ENCODE measurements at regions not wholly inside any gene's neighbourhood (a gene's known extent, or its start where the extent isn't known, plus 50 kb on each side); places are given as distances from the start of the nearest gene placed in this dataset.

DNA sequence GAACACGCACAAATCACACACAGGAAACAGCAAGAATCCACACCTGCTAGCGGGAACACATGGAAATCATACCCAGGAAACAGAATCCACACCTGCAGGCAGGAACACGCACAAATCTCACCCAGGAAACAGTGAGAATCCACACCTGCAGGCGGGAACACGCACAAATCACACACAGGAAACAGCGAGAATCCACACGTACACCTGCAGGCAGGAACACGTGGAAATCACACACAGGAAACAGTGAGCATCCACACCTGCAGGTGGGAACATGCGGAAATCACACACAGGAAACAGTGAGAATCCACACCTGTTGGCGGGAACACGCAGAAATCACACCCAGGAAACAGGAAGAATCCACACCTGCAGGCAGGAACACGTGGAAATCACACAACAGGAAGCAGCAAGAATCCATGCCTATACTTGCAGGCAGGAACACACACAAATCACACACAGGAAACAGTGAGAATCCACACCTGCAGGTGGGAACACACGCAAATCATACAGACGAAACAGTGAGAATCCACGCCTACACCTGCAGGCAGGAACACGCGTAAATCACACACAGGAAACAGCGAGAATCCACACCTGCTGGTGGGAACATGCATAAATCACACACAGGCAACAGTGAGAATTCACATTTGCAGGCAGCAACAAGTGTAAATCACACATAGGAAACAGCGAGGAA, 108.6 kb downstream of the DLL1 start:
- H3K9me3 ChIP-seq (ENCODE audit: insufficient read depth, low read length, severe bottlenecking): no peaks in the 10 kb centered on the region
- no peak overlapping the region for H3K4me3 ChIP-seq (ENCODE audit: low read depth in 1 of 2, low read length in 2 of 2)
- no peaks in the 10 kb centered on the region for H3K36me3 ChIP-seq (ENCODE audit: insufficient read depth, low read length)
- H3K4me1 ChIP-seq (ENCODE audit: insufficient read depth, low read length): no peaks in the 10 kb centered on the region
- H4K20me1 ChIP-seq (ENCODE audit: insufficient read depth, low read length): no peaks in the 10 kb centered on the region
- H3K27ac ChIP-seq (ENCODE audit: low read length): no peak overlapping the region
- DNase-seq (no peak), ATAC-seq (ENCODE audit: insufficient read depth, low read depth) (no peak)
- H3K79me2 ChIP-seq (ENCODE audit: insufficient read depth, low read length): no peaks in the 10 kb centered on the region
- H2AFZ ChIP-seq (ENCODE audit: low read depth, low read length): no peak overlapping the region
- H3K4me2 ChIP-seq (ENCODE audit: insufficient read depth, low read length): no peak overlapping the region
- H3K27me3 ChIP-seq (ENCODE audit: insufficient read depth, low read length, poor library complexity): no peaks in the 10 kb centered on the region
- no peak overlapping the region for H3K9ac ChIP-seq (ENCODE audit: low read depth, low read length)
- TF ChIP-seq, protein P1, sequence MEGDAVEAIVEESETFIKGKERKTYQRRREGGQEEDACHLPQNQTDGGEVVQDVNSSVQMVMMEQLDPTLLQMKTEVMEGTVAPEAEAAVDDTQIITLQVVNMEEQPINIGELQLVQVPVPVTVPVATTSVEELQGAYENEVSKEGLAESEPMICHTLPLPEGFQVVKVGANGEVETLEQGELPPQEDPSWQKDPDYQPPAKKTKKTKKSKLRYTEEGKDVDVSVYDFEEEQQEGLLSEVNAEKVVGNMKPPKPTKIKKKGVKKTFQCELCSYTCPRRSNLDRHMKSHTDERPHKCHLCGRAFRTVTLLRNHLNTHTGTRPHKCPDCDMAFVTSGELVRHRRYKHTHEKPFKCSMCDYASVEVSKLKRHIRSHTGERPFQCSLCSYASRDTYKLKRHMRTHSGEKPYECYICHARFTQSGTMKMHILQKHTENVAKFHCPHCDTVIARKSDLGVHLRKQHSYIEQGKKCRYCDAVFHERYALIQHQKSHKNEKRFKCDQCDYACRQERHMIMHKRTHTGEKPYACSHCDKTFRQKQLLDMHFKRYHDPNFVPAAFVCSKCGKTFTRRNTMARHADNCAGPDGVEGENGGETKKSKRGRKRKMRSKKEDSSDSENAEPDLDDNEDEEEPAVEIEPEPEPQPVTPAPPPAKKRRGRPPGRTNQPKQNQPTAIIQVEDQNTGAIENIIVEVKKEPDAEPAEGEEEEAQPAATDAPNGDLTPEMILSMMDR (IDR thresholded peaks at IDR 0.05; ENCODE audit: borderline replicate concordance, extremely low read depth, low read length, poor library complexity, severe bottlenecking): no peak
- TF ChIP-seq EZH2 (IDR thresholded peaks at IDR 0.05; ENCODE audit: borderline replicate concordance, low read depth, low read length, severe bottlenecking): no peak

DNA sequence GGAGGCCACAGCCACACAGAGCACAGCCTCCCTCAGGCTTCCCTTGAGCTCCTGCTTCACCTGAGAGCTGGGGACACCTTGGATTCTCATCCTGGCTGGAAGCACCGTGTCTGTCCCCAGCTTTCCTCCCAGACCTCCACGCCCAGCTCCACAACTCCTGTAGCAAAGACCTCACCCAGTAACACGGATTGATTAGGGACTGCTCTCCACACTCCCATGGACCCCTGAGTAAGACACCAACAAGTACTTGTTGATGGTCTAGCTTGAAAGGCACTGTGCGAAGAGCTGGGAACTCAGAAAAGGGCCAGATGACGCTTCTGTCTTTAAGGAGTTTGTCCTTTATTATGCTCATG, 109.6 kb downstream of the DLL1 start:
- no peak overlapping the region for H3K9ac ChIP-seq (ENCODE audit: low read depth, low read length)

DNA sequence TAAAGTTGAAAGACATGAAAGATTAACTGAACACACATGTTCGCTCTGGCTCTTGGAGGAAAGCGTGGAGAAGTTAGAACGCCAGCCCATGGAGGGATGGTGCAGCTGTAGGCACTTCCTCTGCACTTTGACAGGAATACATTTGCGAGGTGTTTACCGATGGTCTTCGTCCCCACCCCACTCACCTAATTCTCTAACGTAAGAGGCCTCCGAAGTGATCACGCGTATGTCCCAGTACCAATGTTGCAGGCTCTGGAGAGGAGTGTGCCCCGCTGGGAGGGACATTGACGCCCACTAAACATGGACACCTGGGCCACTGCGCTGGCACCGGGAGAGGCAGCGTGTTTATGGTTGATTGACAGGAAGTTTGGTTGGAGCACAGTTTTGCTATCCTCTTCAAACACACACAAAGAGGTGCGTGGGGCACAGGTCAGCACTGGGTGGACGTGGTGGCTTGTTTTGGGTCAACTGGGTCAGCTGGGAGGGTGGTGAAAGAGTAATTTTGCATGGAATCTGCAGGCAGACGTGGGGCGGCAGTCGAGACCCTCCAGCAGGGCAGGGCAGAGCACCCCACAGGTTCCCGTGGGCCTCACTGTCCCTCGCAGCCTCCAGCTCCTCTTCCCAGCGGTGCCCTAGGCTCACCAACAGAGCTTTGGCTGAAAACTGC, 110.1 kb downstream of the DLL1 start:
- DNase-seq (no peak), ATAC-seq (ENCODE audit: insufficient read depth, low read depth) (no peak)
- Histone ChIP-seq H2AFZ (ENCODE audit: low read depth, low read length) (no peak overlapping the region), H3K4me3 (ENCODE audit: low read depth in 1 of 2, low read length in 2 of 2) (no peak overlapping the region), H3K9me3 (ENCODE audit: insufficient read depth, low read length, severe bottlenecking) (no peaks in the 10 kb centered on the region), H3K79me2 (ENCODE audit: insufficient read depth, low read length) (no peaks in the 10 kb centered on the region), H3K9ac (ENCODE audit: low read depth, low read length) (no peak overlapping the region), H3K27ac (ENCODE audit: low read length) (no peak overlapping the region), H3K4me1 (ENCODE audit: insufficient read depth, low read length) (no peaks in the 10 kb centered on the region), H4K20me1 (ENCODE audit: insufficient read depth, low read length) (no peaks in the 10 kb centered on the region), H3K27me3 (ENCODE audit: insufficient read depth, low read length, poor library complexity) (no peaks in the 10 kb centered on the region), H3K4me2 (ENCODE audit: insufficient read depth, low read length) (no peak overlapping the region), H3K36me3 (ENCODE audit: insufficient read depth, low read length) (no peaks in the 10 kb centered on the region)
- TF ChIP-seq, protein P1 (IDR thresholded peaks at IDR 0.05; ENCODE audit: borderline replicate concordance, extremely low read depth, low read length, poor library complexity, severe bottlenecking): no peak
- no peak for TF ChIP-seq EZH2 (IDR thresholded peaks at IDR 0.05; ENCODE audit: borderline replicate concordance, low read depth, low read length, severe bottlenecking)

More for the DNA sequence above, 109.6 kb downstream of the DLL1 start:
- Histone ChIP-seq H3K79me2 (ENCODE audit: insufficient read depth, low read length) (no peaks in the 10 kb centered on the region), H3K4me3 (ENCODE audit: low read depth in 1 of 2, low read length in 2 of 2) (no peak overlapping the region), H3K4me1 (ENCODE audit: insufficient read depth, low read length) (no peaks in the 10 kb centered on the region), H3K27ac (ENCODE audit: low read length) (no peak overlapping the region), H2AFZ (ENCODE audit: low read depth, low read length) (no peak overlapping the region), H3K27me3 (ENCODE audit: insufficient read depth, low read length, poor library complexity) (no peaks in the 10 kb centered on the region), H3K4me2 (ENCODE audit: insufficient read depth, low read length) (no peak overlapping the region), H3K9me3 (ENCODE audit: insufficient read depth, low read length, severe bottlenecking) (no peaks in the 10 kb centered on the region), H4K20me1 (ENCODE audit: insufficient read depth, low read length) (no peaks in the 10 kb centered on the region), H3K36me3 (ENCODE audit: insufficient read depth, low read length) (no peaks in the 10 kb centered on the region)
- TF ChIP-seq, protein P1 (IDR thresholded peaks at IDR 0.05; ENCODE audit: borderline replicate concordance, extremely low read depth, low read length, poor library complexity, severe bottlenecking): no peak
- TF ChIP-seq EZH2 (IDR thresholded peaks at IDR 0.05; ENCODE audit: borderline replicate concordance, low read depth, low read length, severe bottlenecking): no peak
- ATAC-seq (ENCODE audit: insufficient read depth, low read depth) (no peak), DNase-seq (no peak)

Measured in DND-41 (cell line).